ENCODE measurements at regions not wholly inside any gene's neighbourhood (a gene's known extent, or its start where the extent isn't known, plus 50 kb on each side); places are given as distances from the start of the nearest gene placed in this dataset.

DNA sequence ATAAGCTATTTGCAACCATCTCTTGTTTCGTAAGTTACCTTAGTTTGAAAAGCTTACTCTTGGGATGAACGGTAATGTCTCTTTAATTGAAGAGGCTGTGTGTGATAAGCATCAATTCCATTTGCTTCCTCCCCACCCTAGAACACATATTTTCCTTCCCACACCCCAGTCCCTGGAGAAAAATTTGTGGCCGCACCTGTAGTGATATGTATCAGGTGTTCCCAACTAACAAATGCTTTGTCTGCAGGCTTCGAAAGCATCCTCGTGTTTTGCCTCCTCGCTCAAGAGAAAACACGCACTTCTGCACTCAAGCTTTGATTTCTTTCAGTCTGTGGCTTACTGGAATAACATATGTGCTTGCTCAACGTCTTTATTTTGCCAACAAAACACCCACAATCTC lies 143.8 kb upstream of the OTUD4 start:
- TF ChIP-seq, protein P1, sequence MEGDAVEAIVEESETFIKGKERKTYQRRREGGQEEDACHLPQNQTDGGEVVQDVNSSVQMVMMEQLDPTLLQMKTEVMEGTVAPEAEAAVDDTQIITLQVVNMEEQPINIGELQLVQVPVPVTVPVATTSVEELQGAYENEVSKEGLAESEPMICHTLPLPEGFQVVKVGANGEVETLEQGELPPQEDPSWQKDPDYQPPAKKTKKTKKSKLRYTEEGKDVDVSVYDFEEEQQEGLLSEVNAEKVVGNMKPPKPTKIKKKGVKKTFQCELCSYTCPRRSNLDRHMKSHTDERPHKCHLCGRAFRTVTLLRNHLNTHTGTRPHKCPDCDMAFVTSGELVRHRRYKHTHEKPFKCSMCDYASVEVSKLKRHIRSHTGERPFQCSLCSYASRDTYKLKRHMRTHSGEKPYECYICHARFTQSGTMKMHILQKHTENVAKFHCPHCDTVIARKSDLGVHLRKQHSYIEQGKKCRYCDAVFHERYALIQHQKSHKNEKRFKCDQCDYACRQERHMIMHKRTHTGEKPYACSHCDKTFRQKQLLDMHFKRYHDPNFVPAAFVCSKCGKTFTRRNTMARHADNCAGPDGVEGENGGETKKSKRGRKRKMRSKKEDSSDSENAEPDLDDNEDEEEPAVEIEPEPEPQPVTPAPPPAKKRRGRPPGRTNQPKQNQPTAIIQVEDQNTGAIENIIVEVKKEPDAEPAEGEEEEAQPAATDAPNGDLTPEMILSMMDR (conservative IDR thresholded peaks at IDR 0.05; ENCODE audit: low read length): no peak
- no peak for TF ChIP-seq EZH2phosphoT487 (IDR thresholded peaks at IDR 0.05; ENCODE audit: borderline replicate concordance)
